Forelimb muscle (tissue), 1 donor: ENCODE measurements at regions not wholly inside any gene's neighbourhood (a gene's known extent, or its start where the extent isn't known, plus 50 kb on each side); places are given as distances from the start of the nearest gene placed in this dataset.

Source experiments
- DNase-seq: peaks from one replicate; pipeline ENCODE4 v3.0.0-alpha.2; 2013; ENCODE audit warnings: low read depth

DNA sequence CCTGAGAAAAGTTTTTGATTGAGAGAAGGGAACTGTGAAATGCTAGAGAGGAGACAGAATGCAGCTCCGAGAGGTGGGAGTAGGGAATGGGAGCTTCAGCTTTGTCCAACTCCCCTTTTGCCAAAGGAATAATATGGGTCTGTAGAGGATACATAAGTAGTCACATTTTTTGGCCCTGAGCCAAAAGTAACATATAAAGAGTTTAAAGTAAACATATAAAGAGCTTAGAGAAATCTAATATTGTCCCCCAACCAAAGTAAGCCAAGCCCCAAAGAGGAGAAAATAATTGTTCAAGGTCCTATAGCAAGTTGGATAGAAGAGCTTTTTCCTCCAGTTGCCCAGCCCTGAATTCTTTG lies 215.1 kb downstream of the TMEM114 start:
- no peak for DNase-seq

DNA sequence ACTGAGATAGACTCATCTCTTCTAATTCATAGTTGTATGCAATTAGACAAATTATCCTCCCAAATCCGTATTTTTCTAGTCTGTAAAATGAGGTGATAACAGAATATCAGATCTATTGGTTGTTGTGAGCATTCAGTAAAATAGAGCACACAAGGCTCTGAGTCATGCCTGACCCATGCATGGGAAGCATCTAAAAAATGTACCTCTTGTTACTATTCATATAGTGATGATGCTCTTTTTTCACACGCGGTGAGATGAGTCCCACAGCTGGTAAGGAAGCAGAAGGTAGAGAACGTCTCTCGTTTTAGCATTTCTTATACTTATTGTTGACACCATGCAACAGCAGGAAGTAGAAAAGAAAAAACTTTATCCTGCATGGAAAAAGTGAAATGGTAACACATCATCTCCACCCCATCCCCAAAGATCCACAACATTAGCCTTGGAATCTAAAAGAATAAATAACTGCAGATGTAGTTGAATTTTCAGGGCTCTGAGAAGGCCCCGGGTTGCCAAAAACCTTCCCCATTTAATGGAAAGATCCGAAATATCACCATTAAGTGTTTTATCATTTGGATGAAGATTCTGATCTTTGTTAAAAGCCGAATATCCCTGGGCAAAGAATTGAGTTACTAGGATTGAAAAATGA lies 215.6 kb downstream of the TMEM114 start:
- no peak for DNase-seq

- DNase-seq = no peak
Measured at GRCh38 chr16:8373676-8374431, 216.5 kb downstream of the TMEM114 start.

DNA sequence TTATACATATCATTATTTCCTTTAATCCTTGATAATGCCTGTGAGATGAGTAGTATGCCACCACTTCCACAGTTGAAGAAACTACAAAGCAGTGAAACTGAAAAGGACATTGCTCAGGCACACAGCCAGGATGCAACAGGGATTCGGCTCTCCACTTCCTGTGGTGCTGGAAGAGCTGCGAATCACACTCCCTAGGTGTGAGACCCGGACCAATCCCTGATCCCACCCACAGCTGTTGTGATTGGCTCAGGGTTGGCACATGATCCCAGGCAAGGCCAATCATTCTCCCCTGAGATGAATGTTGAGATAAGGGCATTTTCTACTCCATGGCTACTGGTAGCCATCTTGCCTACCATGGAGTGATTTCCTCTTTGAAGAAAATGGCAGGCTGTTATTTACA lies 218.2 kb downstream of the TMEM114 start:
- DNase-seq = no peak

DNA sequence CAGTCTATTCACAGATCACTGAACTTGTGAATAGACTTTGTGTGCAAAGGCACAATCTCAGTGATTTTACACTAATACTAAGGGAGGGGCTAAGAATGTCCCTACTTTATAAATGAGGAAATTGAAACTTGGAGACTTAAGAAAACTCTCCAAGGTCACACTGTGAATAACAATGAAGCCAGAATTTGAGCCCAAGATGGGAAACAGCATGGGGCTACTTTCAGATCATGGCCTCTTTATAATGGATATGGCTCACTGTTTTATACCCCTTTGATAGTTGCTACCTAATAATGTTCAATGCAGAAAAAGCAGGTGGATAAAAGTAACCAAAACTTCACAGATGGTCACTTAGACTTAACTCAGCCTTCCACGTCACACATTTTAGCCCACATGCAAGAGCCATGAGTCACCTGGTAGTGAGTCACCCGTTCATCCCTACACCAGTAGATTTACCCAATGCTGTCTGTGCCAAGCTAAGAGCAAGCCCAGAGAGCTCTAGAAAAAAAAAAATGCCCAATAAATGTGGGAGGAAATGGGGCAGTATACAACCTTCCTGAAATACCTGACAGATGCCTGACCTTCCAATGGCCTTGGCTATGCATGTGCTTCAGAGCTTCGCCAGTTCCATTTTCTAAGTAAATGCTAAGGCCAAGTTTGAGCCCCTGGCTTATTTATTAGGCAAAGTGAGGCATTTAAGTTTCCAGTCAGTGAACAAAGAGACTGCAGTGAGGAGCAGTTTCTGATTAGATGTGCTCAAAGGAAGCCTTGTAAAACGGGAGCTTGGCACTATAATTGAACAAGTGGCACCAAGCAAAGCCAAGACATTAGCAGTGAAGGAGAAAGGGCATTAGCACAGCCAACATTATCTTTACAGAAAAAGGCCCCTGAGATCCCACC lies 219.7 kb downstream of the TMEM114 start:
- no peak for DNase-seq

DNA sequence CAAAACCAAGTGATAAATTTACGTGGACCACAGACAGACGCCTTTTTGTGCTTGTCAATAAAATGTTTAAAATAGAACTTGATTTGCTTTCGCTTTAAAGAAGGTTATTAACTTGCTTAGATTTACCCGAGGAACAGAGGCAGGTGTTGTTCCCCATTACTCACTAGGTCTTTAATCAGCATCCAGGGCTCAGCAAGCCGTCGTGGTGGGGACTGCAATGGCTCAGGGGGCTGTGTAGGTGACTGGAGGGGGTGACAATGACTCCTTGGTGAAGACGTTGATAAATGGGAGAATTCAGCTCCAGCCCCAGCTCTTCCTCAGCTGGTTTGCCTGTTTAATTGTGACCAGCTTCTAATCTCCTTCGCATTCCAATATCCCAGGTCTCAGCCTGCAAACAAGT lies 231.4 kb downstream of the TMEM114 start:
- DNase-seq = no peak

DNA sequence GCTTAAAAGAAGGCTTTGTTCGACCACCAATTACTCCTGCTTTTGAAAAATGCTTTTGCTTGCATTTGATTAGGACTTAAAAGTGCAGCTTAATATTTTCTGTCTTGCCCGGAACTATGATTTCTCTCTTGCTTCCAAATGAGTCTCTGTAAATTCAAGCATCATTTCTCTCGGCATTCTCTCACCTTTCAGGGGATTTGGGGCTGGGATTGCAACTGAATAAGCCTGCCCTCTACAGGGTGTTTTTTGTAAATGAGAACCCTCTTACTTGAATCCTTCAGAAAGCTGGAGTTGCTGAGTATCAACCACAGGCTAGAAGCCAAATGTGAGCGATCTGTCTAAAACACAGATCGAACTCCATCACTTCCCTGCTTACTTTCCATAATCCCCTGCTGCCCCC lies 234.6 kb downstream of the TMEM114 start:
- DNase-seq = no peak

GRCh38 chr16:8346294-8346693 lies 244.0 kb downstream of the TMEM114 start:
- DNase-seq = peak; percentile 9

GRCh38 chr16:8342276-8342675 lies 248.0 kb downstream of the TMEM114 start:
- DNase-seq = no peak

DNA sequence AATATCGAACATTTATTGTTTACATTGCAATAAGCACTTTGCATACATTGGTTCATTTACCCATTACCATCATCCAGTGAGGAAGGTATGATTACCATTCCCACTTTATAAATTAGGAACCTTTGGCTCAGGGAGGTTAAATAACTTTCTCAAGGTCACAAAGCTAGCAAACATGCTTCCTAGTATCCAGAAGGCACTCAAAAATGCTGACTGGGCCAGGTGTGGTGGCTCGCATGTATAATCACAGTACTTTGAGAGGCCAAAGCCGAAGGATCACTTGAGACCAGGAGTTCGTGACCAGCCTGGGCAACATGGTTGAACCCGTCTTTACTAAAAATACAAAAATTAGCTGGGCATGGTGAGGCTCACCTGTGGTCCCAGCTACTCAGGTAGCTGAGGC lies 259.6 kb downstream of the TMEM114 start:
- no peak for DNase-seq

DNA sequence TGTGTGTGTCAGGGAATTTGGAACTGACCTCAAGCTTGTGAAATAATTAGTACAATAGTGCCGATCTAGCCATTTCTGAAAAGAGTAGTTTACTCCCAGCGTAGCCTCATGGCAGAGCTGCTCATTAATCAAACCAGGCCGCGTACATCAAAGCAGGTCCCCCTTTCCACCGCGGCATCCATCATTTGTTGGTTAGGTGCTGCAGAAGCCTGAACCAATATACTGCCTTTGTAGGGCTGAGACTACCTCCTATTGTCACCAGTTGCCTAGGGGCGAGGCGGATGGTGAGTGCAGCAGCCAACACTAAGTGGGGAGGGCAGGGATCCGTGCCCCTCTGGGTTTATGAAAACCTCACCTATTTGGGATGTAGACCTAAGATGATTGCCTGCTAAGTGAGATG lies 264.1 kb downstream of the TMEM114 start:
- no peak for DNase-seq

GRCh38 chr16:8323153-8323552 lies 267.2 kb downstream of the TMEM114 start:
- DNase-seq = no peak

GRCh38 chr16:8320131-8320530 lies 270.2 kb downstream of the TMEM114 start:
- DNase-seq = no peak

DNA sequence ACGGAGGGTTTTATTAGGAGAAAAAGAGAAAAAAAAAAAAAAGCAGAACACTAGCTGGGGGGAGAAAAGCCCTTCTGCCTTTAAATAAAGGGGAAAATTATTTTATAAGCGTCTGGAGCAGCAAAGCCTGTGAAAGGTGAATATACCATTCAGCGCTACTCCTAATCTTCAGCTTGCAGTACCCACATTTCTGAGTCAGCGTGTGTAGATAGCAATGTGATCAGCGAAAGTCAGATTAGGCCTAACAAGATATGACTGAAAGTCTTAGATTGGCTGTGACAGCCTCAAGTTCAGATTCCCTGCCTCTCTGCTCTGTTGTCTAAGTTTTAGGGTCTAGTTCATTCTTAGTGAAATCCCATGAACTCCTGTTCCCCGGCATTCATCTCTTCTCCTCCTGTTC lies 279.5 kb downstream of the TMEM114 start:
- no peak for DNase-seq

DNA sequence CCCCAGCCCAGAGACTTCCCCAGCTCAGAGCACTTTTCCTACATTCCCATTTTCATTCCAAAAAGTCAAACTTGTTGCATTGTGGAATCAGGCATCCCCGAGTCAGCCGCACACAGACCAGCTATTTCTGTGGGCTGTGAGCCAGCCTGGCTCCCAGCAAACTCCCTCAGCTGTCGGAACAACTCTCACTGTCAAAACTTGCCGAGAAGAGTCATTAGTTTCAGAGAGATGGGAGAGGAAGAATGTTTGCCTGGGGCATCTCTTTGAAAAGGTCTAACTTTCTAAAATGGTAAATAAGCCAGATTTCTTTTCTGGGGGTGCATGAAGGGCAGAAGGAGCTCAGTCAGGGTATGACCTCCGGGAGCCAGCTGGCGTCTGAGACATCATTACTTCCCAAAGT lies 280.0 kb downstream of the TMEM114 start:
- peak; percentile 9 for DNase-seq

- DNase-seq = no peak
Measured at GRCh38 chr16:8305201-8305600, 285.1 kb downstream of the TMEM114 start.

DNA sequence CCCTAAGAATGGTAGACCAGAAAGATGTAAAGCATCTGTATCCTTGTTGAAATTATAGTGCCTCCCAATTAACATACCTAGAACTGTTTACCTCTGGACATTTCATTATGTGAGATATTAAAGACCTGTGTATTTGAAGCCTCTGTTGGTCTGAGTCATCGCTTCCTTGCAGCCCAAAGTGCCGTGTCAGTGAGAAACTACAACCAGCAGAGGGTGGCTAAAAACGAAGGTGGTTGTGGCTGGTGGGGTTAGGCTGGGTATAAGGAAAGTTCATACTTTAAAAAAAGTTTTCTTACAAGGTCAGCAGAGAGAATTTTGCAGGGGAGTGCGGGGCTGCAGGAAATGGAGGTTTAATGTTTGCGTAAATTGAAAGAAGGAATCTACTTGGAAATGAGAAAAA lies 290.7 kb downstream of the TMEM114 start:
- DNase-seq = no peak

DNA sequence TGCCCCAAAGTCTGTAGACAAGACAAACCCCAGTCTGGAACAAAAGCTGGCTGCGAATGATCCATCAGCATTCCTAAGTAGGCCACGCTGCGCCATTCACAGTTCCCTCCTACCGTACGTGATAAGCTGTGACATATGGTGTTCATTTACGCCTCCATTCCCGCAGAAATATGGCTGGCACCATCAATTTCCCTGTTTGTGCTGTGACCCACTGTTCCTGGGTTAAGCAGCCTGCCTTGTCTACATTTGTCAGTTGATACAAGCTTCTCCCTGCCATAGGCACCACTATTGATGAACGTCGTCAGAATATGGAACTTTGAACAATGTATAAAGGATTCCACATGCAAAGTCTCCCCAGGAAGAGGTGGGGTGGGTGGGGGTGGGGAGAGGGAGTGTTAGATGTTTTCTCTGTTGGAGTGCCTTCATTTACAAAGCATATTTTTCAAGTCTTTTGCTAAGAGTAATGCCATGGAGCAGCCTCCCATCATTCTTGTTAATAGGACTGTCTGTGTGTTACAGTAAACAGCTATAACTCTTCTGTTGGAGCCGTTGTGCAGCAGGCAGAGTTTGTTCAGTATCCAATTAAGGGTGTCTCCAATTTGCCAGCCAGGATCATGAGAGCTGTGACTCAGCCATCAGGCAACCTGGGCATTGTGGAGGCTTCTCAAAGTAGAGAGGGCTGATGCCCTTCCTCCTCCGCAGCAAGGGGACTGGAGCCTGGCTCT lies 294.6 kb downstream of the TMEM114 start:
- DNase-seq = no peak

DNA sequence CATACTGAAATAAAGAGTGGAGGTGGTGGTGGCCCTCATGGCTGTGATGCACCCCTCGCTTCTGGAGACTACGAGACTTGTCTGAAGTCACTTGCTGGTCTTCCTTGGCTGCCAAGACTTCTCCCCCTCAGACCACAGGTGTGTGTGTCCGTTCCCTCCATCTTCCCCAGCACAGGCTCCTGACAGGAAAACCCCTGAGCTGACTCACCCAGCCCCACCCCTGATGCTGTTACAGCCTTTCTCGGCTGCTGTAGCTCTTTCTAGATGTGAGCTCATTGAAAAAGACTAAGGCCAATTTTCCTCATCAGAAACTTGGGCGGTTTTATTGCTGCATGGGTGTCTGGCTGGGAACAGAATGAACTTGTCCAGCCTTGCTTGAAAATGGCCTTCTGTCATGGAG lies 296.9 kb downstream of the TMEM114 start:
- no peak for DNase-seq

DNA sequence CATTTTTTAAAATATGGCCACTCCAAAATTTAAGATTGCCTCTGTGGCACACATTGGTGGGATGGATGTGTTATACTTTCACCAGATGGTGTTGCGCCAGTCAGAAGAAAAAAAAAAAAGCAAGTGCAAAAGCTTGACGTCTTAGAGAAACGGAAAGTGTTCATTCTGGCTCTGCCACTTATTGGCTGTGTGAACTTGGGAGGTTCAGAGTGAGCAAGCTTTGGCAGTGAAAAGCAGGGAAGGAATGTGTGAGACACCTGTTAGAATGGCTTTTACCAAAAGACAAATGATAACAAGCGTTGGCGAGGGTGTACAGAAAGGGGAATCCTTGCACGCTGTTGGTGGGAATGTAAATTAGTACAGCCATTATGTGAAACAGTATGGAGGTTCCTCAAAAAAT lies 298.0 kb downstream of the TMEM114 start:
- no peak for DNase-seq

GRCh38 chr16:8286348-8286747 lies 304.0 kb downstream of the TMEM114 start:
- no peak for DNase-seq

DNA sequence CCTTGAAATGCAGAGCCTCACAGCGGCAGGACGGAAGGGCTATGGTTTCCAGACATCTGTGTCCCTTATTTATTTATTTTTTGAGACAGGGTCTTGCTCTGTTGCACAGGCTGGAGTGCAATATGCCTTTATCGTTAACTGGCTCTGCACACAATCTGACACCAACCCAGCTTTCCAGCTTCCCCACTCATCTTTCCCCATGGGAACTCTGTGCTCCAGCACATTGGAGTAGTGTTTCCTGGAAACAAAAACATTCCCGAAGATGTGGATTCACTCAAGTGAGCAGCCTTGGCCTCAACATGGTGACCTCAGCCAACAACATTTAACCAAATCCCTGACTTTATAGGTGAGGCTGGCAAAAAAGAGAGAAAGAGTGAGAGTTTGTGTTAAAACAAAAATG lies 307.1 kb downstream of the TMEM114 start:
- peak; percentile 53 for DNase-seq
